SK-N-SH treated with all-trans-retinoic acid at 6 μM for 48 hours (cell line): ENCODE measurements at regions not wholly inside any gene's neighbourhood (a gene's known extent, or its start where the extent isn't known, plus 50 kb on each side); places are given as distances from the start of the nearest gene placed in this dataset.

Experiments used
- ARNTL ChIP-seq: fragments of 450-650 bp; formaldehyde crosslinking; IDR thresholded peaks from 2 replicates; pipeline ENCODE4 v1.5.0; 2020; ENCODE audit warnings: low read depth, mild to moderate bottlenecking, moderate library complexity, borderline replicate concordance
- BACH2 ChIP-seq: fragments of 250-450 bp; sonication (Bioruptor Pico); IDR thresholded peaks from 2 replicates; pipeline ENCODE4 v1.9.0; 2021; ENCODE audit warnings: mild to moderate bottlenecking, borderline replicate concordance
- GLIS3 ChIP-seq: fragments of 250-450 bp; sonication (Bioruptor Pico); IDR thresholded peaks from 2 replicates; pipeline ENCODE4 v1.5.0; 2020; ENCODE audit warnings: mild to moderate bottlenecking, moderate library complexity
- OSR1 ChIP-seq: fragments of 250-450 bp; sonication (Bioruptor Pico); IDR thresholded peaks from 2 replicates; pipeline ENCODE4 v1.8.0; 2022; ENCODE audit warnings: moderate library complexity, mild to moderate bottlenecking, inconsistent platforms
- RARB ChIP-seq: fragments of 250-450 bp; sonication (Bioruptor Pico); IDR thresholded peaks from 2 replicates; pipeline ENCODE4 v1.8.0; 2021; ENCODE audit warnings: mild to moderate bottlenecking, moderate library complexity
- SNAI2 ChIP-seq: fragments of 250-450 bp; sonication (Bioruptor Pico); IDR thresholded peaks from 2 replicates; pipeline ENCODE4 v1.5.0; 2020; ENCODE audit warnings: mild to moderate bottlenecking, moderate library complexity
- ZFP3 ChIP-seq: fragments of 250-450 bp; sonication (Bioruptor Pico); IDR thresholded peaks from 2 replicates; pipeline ENCODE4 v1.5.0; 2020; ENCODE audit warnings: mild to moderate bottlenecking, moderate library complexity
- ZFP30 ChIP-seq: fragments of 450-650 bp; formaldehyde crosslinking; IDR thresholded peaks from 2 replicates; pipeline ENCODE4 v1.5.0; 2022; ENCODE audit warnings: mild to moderate bottlenecking, moderate library complexity

DNA sequence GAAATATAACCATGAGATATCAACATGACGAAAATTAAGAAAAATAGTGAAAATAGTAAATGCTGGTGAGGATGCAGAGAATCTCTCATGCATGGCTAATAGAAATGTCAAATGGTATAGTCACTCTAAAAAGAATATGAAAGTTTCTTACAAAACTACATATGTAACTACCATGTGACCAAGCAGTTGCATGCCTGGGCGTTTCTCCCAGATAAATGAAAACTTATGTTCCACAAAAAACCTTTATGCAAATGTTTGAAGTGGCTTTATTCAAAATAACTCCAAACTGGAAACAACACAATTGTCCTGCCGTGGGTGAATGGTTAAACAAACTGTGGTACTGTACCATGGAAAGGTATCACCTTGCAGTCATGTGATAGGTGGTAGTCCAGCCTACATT lies 112.4 kb downstream of the HDGFL1 start:
- TF ChIP-seq ARNTL (no peak), RARB (CRISPR knock-in tag) (no peak), ZFP3 (CRISPR knock-in tag) (no peak), OSR1 (CRISPR knock-in tag) (no peak), BACH2 (CRISPR knock-in tag) (no peak), SNAI2 (CRISPR knock-in tag) (no peak), ZFP30 (CRISPR knock-in tag) (no peak), GLIS3 (CRISPR knock-in tag) (no peak)
